ENCODE measurements at regions not wholly inside any gene's neighbourhood (a gene's known extent, or its start where the extent isn't known, plus 50 kb on each side); places are given as distances from the start of the nearest gene placed in this dataset.

DNA sequence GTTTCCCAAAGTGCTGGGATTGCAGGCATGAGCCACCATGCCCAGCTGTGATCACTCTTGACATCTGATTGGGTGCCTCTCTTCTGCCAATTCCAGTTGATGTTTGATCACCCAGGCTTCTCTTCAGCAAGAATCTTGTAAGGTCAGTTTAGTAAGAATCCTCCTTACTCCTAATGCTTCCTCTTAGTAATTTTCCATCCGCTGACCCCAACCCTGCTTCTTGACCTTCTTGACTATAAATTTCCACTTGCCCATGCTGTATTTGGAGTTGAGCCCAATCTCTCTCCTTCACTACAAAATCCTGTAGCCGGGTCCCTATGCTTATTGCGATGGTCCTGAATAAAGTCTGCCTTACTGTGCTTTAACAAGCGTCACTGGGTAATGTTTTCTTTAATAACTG lies 75.4 kb downstream of the DDIT4L start:
- no peak overlapping the region for H3K4me3 ChIP-seq (ENCODE audit: control insufficient read depth, low read depth, low read length)
- no peak for DNase-seq (ENCODE audit: low read depth)
- TF ChIP-seq, protein P1, sequence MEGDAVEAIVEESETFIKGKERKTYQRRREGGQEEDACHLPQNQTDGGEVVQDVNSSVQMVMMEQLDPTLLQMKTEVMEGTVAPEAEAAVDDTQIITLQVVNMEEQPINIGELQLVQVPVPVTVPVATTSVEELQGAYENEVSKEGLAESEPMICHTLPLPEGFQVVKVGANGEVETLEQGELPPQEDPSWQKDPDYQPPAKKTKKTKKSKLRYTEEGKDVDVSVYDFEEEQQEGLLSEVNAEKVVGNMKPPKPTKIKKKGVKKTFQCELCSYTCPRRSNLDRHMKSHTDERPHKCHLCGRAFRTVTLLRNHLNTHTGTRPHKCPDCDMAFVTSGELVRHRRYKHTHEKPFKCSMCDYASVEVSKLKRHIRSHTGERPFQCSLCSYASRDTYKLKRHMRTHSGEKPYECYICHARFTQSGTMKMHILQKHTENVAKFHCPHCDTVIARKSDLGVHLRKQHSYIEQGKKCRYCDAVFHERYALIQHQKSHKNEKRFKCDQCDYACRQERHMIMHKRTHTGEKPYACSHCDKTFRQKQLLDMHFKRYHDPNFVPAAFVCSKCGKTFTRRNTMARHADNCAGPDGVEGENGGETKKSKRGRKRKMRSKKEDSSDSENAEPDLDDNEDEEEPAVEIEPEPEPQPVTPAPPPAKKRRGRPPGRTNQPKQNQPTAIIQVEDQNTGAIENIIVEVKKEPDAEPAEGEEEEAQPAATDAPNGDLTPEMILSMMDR (IDR thresholded peaks at IDR 0.05; ENCODE audit: control insufficient read depth, insufficient read depth, low read depth, low read length, missing control alignments) = no peak

DNA sequence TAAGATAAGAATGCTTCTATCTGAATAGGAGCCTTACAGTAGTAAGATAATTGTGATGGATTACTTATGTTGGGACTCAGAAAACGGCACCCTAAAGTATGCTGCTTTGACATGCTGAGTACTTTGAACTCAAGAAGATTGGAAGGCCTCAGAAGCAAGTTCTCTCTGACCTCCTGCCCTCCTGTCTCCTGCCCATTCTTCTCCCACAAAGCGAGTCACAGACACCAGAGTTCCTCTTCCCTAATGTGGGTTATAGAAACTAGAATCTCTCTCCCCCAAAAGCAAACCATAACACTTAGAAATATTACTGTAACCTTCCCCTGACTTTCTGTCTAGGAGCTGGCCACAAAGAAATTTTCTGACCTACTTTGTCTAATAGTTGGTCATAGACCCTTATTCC lies 76.5 kb downstream of the DDIT4L start:
- TF ChIP-seq, protein P1 (IDR thresholded peaks at IDR 0.05; ENCODE audit: control insufficient read depth, insufficient read depth, low read depth, low read length, missing control alignments) = no peak
- no peak for DNase-seq (ENCODE audit: low read depth)
- no peak overlapping the region for H3K4me3 ChIP-seq (ENCODE audit: control insufficient read depth, low read depth, low read length)

DNA sequence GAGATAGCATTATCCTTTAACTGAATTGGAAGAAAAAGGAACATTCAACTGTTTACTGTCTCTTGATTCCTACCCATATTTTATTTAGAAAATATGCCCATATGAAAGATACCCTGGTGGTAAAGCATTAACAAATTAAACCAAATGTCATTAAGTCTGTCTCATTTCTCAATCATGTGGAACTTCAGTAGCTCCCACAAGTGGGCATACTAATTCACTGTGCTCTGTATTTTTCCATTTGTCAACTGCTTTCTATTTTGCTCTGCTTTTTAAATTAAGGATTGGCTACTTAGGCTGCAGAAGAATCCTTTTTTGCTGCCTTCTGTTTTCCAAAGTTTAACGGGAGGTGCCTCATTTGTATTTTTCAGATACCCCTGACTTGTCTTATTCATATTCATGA lies 77.2 kb downstream of the DDIT4L start:
- TF ChIP-seq, protein P1 (IDR thresholded peaks at IDR 0.05; ENCODE audit: control insufficient read depth, insufficient read depth, low read depth, low read length, missing control alignments) = no peak

DNA sequence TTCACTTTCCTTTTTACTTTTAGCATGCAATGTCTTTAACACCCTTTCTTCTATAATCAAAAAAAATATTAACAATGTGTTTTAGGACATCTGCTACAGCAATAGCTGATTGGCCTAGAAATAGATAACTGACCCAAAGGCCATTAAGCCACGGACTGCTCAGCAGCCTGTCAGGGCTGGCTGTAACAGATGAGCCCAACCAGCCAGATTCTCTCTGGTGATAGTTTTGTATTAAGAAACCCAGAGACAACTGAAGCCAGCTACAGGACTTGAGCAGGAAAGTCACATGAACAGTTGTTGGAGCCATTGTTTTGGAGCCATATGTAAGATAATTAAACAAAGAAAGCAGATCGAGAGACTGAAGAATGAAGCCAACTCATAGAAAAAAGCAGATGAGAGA lies 80.3 kb downstream of the DDIT4L start:
- no peak for DNase-seq (ENCODE audit: low read depth)
- TF ChIP-seq, protein P1 (IDR thresholded peaks at IDR 0.05; ENCODE audit: control insufficient read depth, insufficient read depth, low read depth, low read length, missing control alignments) = no peak
- no peak overlapping the region for H3K4me3 ChIP-seq (ENCODE audit: control insufficient read depth, low read depth, low read length)

More for the DNA sequence above, 77.2 kb downstream of the DDIT4L start:
- H3K4me3 ChIP-seq (ENCODE audit: control insufficient read depth, low read depth, low read length) = no peak overlapping the region
- DNase-seq (ENCODE audit: low read depth) = no peak

DNA sequence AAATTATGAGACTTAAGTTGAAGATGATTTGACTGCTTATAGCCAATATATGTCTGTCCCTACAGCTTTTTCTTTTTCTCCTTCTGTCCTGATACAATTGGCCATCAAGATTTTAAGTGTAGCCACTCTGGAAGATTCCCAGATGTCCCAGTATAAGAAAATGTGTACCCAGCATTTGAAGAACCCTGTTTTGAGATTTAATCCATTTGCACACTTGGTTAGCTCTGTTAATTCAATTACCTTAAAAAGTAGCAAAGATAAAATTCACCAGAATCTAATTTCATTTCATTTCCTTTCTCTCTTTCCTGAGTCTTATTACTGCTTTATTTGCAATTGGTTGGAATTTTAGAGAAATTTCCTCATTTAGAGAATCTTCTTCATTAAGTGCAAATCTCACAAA lies 81.4 kb downstream of the DDIT4L start:
- DNase-seq (ENCODE audit: low read depth) = no peak

DNA sequence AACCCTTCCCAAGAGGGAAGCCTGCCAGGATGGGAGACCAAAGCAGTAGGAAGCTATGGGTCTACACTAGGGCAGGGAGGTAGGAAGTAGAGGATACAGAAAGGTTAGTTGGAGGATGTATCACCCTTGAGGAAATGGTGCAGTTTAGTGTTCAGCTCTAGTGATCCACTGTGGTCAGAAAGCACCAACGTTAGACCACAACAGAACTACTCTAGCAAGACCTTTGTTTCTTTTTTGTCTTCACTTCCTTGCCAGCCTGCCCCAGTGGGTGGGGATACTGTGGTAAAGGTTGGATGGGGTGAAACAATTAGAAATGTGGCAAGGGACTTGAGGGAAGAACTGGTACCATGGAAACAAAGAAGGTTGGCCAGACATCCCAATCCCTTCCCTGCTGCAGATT lies 83.3 kb downstream of the DDIT4L start:
- DNase-seq (ENCODE audit: low read depth) = no peak
- H3K4me3 ChIP-seq (ENCODE audit: control insufficient read depth, low read depth, low read length) = no peak overlapping the region
- TF ChIP-seq, protein P1 (IDR thresholded peaks at IDR 0.05; ENCODE audit: control insufficient read depth, insufficient read depth, low read depth, low read length, missing control alignments) = no peak

More for the DNA sequence above, 81.4 kb downstream of the DDIT4L start:
- H3K4me3 ChIP-seq (ENCODE audit: control insufficient read depth, low read depth, low read length) = no peak overlapping the region
- TF ChIP-seq, protein P1 (IDR thresholded peaks at IDR 0.05; ENCODE audit: control insufficient read depth, insufficient read depth, low read depth, low read length, missing control alignments) = no peak

DNA sequence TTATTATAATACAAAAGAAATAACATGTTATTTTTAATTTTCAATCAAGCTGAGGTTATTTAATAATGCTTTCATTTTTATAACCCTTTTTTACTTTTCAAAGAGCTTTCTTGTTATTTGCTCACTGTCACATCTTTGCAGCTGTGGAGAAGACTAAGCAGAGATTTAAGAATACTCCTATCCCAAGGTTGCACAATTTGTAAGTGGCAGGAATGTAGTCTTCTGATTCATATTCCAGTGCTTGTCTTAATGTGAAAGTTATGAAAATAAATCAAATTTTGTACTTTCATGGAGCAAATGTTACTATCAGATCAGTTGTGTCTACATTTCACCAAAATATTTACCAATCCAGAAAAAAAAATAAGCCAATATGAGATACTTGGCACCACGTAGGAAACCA lies 86.6 kb downstream of the DDIT4L start:
- DNase-seq (ENCODE audit: low read depth) = no peak
- H3K4me3 ChIP-seq (ENCODE audit: control insufficient read depth, low read depth, low read length) = no peak overlapping the region
- TF ChIP-seq, protein P1 (IDR thresholded peaks at IDR 0.05; ENCODE audit: control insufficient read depth, insufficient read depth, low read depth, low read length, missing control alignments) = no peak

All from AG09309 (cell line).